CD4-positive, alpha-beta T cell (primary cell): ENCODE measurements at regions not wholly inside any gene's neighbourhood (a gene's known extent, or its start where the extent isn't known, plus 50 kb on each side); places are given as distances from the start of the nearest gene placed in this dataset.

Experiments
- ATAC-seq: fragments of 200-7000 bp; cut with Tn5 transposase; one replicate; pipeline ENCODE4 v1.10.0; 2022; ENCODE audit warnings: mild to moderate bottlenecking; ENCODE audit not compliant: poor library complexity
- CTCF ChIA-PET: fragments of 350-600 bp; sonication (Branson Sonifier 250); formaldehyde crosslinking; loops from one replicate; lab custom pipeline; 2021; ENCODE audit warnings: antibody characterized with exemption, inconsistent platforms; lab: Charles Lee
- POLR2A ChIA-PET: fragments of 350-600 bp; sonication (Branson Sonifier 250); formaldehyde crosslinking; loops from one replicate; lab custom pipeline; 2021; ENCODE audit warnings: antibody characterized with exemption, inconsistent platforms; lab: Charles Lee
- DNase-seq, 14 experiments: peaks; one replicate each; pipeline ENCODE4 v3.0.0-alpha.2; 2013 to 2020; ENCODE audit warnings: mixed read lengths in 2 of 14
- H3K27ac ChIP-seq, 2 donors: one replicate each; pipeline versions ENCODE4 v1.5.1 to v1.7.0; 2013; ENCODE audit warnings: low read length in 2 of 2, low read depth in 1 of 2, mild to moderate bottlenecking in 1 of 2
- H3K27me3 ChIP-seq, 2 experiments: 1 replicate in 1 of 2; 2 replicates in 1 of 2; pipeline versions ENCODE4 v1.6.1 to v1.7.0; 2013; ENCODE audit warnings: low read length in 2 of 2, control low read depth in 1 of 2, mild to moderate bottlenecking in 1 of 2, moderate library complexity in 1 of 2; ENCODE audit not compliant: insufficient read depth in 2 of 2, control insufficient read depth in 1 of 2
- H3K36me3 ChIP-seq: one replicate; pipeline ENCODE4 v1.6.1; 2013; ENCODE audit warnings: low read length, control low read depth; ENCODE audit not compliant: insufficient read depth
- H3K4me1 ChIP-seq: one replicate; pipeline ENCODE4 v1.6.1; 2013; ENCODE audit warnings: low read length, control low read depth; ENCODE audit not compliant: insufficient read depth
- H3K4me3 ChIP-seq: one replicate; pipeline ENCODE4 v1.5.1; 2013; ENCODE audit warnings: mild to moderate bottlenecking, low read length, moderate library complexity
- H3K9me3 ChIP-seq, 2 experiments: 1 replicate in 1 of 2; 2 replicates in 1 of 2; pipeline versions ENCODE4 v1.6.1 to v1.7.0; 2013; ENCODE audit warnings: low read length in 2 of 2, mild to moderate bottlenecking in 2 of 2, control low read depth in 1 of 2, moderate library complexity in 1 of 2; ENCODE audit not compliant: control insufficient read depth in 1 of 2, insufficient read depth in 1 of 2
- H3K27ac Mint-ChIP-seq: one replicate; pipeline ENCODE4 v1.8.0; 2020; ENCODE audit warnings: mixed read lengths
- H3K27me3 Mint-ChIP-seq: one replicate; pipeline ENCODE4 v1.8.0; 2021; ENCODE audit warnings: mixed read lengths
- H3K36me3 Mint-ChIP-seq: one replicate; pipeline ENCODE4 v1.8.0; 2021; ENCODE audit warnings: low read depth, mixed read lengths
- H3K4me1 Mint-ChIP-seq: one replicate; pipeline ENCODE4 v1.8.0; 2021; ENCODE audit warnings: low read depth, mixed read lengths
- H3K4me3 Mint-ChIP-seq: one replicate; pipeline ENCODE4 v1.8.0; 2020; ENCODE audit warnings: mild to moderate bottlenecking, mixed read lengths
- H3K9me3 Mint-ChIP-seq: one replicate; pipeline ENCODE4 v1.8.0; 2020; ENCODE audit warnings: mixed read lengths
- CTCF ChIP-seq: fragments of 200-600 bp; IDR thresholded peaks from one replicate; pipeline ENCODE4 v1.8.0; 2022; ENCODE audit warnings: antibody characterized with exemption, mild to moderate bottlenecking
- intact Hi-C, 2 experiments: fragments of 100-400 bp; cut with DNase I in 1 of 2; cut with micrococcal nuclease in 1 of 2; formaldehyde crosslinking; loops; one replicate each; pipeline versions ENCODE4 v1.15.1 to v1.9.0; 2023 to 2025; cut with DNase I, micrococcal nuclease

DNA sequence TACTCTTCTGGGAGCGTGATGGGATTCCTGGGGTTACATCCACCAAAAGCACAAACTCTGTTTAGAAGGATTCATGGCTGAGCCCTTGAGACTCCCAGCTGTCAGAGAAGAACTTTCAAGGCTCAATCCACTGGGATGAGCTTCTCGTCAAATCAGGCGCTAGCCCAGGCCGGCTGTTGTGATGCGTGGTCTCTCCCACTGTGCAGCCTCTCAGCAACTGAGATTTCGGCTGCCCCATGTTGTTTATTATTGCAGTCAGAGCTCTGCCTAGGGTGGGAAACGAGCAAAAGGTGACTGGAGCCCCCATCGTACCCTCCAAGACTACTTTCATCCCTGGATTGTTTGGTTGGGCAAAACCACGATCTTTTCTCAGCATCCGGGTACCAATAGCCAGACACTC is 251.6 kb downstream of the ETS1 start:
- Histone ChIP-seq H3K9me3 (no peaks in the 10 kb centered on the region), H3K27me3 (no peaks in the 10 kb centered on the region), H3K27ac (no peak overlapping the region), H3K36me3 (no peaks in the 10 kb centered on the region), H3K4me1 (peaks cover 29% of the 10 kb centered on the region), H3K4me3 (no peak overlapping the region)
- POLR2A ChIA-PET = interaction anchor here (1.0 kb wide), 1 partner anchor 12 kb away, joined by 4 read pairs; no protein-coding TSS in a partner anchor
- ATAC-seq = no peak
- Mint-ChIP-seq H3K27ac (peak overlapping the region; percentile 99), H3K9me3 (no peaks in the 10 kb centered on the region), H3K27me3 (no peaks in the 10 kb centered on the region), H3K4me3 (no peak overlapping the region), H3K4me1 (peaks cover 82% of the 10 kb centered on the region), H3K36me3 (no peaks in the 10 kb centered on the region)
- DNase-seq = no peak
- intact Hi-C loops = loop anchor here in 1 of 2 experiments (2.0 kb wide), 1 partner anchor 27 kb away; no protein-coding TSS in a partner anchor
- CTCF ChIA-PET = no interaction called here
- TF ChIP-seq CTCF = no peak

GRCh38 chr11:128334311-128335044 is 252.9 kb downstream of the ETS1 start:
- CTCF ChIA-PET = interaction anchor here (1.2 kb wide), 1 partner anchor 11 kb away, joined by 3 read pairs; no protein-coding TSS in a partner anchor
- no peak overlapping the region for H3K27ac Mint-ChIP-seq
- H3K36me3 Mint-ChIP-seq = no peaks in the 10 kb centered on the region
- Histone ChIP-seq H3K27me3 (no peaks in the 10 kb centered on the region), H3K27ac (no peak overlapping the region), H3K4me3 (no peak overlapping the region), H3K36me3 (no peaks in the 10 kb centered on the region), H3K4me1 (peaks cover 33% of the 10 kb centered on the region), H3K9me3 (no peaks in the 10 kb centered on the region)
- H3K4me1 Mint-ChIP-seq = peaks cover 82% of the 10 kb centered on the region
- DNase-seq (no peak), ATAC-seq (no peak)
- POLR2A ChIA-PET = interaction anchor here (1.0 to 1.3 kb wide), 3 partner anchors 11 to 44 kb away, joined by 3 to 5 read pairs (median 4); no protein-coding TSS in a partner anchor
- H3K4me3 Mint-ChIP-seq = no peak overlapping the region
- no peaks in the 10 kb centered on the region for H3K27me3 Mint-ChIP-seq
- TF ChIP-seq CTCF = no peak
- no peaks in the 10 kb centered on the region for H3K9me3 Mint-ChIP-seq
- intact Hi-C loops = loop anchor here in 1 of 2 experiments (2.0 kb wide), 1 partner anchor 28 kb away; no protein-coding TSS in a partner anchor

DNA sequence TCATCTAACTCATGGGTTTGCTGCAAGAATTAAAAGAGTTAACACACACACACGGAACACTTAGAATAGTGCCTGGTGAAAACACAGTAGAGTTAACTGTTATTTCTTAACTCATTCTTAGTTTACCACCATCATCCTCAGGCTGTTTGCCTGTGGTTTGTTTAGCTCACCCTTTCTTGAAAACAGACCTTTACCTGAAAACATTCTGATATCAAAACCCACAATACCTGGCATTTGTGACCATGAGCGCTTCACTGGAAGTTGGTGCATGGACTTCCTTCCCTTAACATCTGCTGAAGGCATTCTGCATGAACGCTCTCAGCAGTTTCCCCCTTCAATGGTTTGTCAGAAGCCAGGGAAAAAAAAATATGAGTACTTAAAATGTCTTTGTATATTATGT is 256.0 kb downstream of the ETS1 start:
- Histone ChIP-seq H3K4me1 (peaks cover 57% of the 10 kb centered on the region), H3K36me3 (no peaks in the 10 kb centered on the region), H3K27me3 (no peaks in the 10 kb centered on the region), H3K27ac (peak overlapping the region in 1 of 2 donors; percentile 52), H3K9me3 (no peaks in the 10 kb centered on the region), H3K4me3 (no peak overlapping the region)
- Mint-ChIP-seq H3K9me3 (no peaks in the 10 kb centered on the region), H3K36me3 (no peaks in the 10 kb centered on the region), H3K27me3 (no peaks in the 10 kb centered on the region), H3K4me3 (no peak overlapping the region), H3K4me1 (peaks cover 83% of the 10 kb centered on the region), H3K27ac (peak overlapping the region; percentile 93)
- DNase-seq (peak in 1 of 14 experiments; percentile 37), ATAC-seq (no peak)
- ChIA-PET CTCF (interaction anchor here (1.1 kb wide), 1 partner anchor 13 kb away, joined by 3 read pairs; no protein-coding TSS in a partner anchor), POLR2A (interaction anchor here (1.4 to 2.8 kb wide), 2 partner anchors 11 to 15 kb away, joined by 5 to 11 read pairs; no protein-coding TSS in a partner anchor)
- TF ChIP-seq CTCF = no peak
- intact Hi-C loops = no loop called here
